H4 (cell line): ENCODE measurements at regions not wholly inside any gene's neighbourhood (a gene's known extent, or its start where the extent isn't known, plus 50 kb on each side); places are given as distances from the start of the nearest gene placed in this dataset.
A peak's percentile ranks its signal among the peaks of the same experiment; 100 is the strongest.

ENCODE experiments used
- DNase-seq: peaks from one replicate; pipeline ENCODE4 v3.0.0-alpha.2; 2015; ENCODE audit warnings: low spot score

- no peak for DNase-seq
Measured at GRCh38 chrX:145178268-145178667, 69.0 kb upstream of the SPANXN1 start.

DNA sequence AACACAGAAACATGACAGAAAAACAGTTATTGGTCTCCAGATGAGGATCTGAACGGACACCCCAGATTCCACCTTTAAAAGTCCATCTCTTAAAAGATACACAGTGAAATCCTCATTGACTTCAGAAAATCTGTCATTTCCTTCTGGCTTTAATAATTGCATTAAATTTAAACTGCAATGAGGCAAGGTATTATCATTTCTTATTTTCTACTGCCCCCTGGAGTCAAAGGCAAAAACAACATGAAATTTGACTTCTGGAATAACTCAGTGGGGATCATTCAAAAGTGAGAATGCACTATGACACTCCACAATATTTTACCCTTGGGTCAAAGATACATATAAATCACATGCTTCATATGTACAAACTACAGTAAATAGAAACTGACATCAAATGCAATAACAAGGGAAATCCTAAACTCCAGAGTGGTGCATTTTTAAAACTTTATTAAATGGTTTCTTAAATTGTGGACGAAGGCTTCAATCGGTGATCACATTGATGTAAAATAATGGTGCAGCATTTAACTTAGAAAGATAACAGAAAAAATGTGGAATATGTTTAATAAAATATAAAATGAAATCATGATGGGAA lies 56.4 kb upstream of the SPANXN1 start:
- DNase-seq = peak; percentile 7
